Left forelimb (tissue), 1 donor: ENCODE measurements at regions not wholly inside any gene's neighbourhood (a gene's known extent, or its start where the extent isn't known, plus 50 kb on each side); places are given as distances from the start of the nearest gene placed in this dataset.

Experiments used
- DNase-seq: peaks from one replicate; pipeline ENCODE4 v3.0.0-alpha.2; 2018; ENCODE audit warnings: low spot score

- DNase-seq = peak; percentile 25
These were observed 323.3 kb upstream of the ZNF32 start for GRCh38 chr10:43971981-43972380.

GRCh38 chr10:43971306-43971705 is 322.6 kb upstream of the ZNF32 start:
- peak; percentile 12 for DNase-seq

DNA sequence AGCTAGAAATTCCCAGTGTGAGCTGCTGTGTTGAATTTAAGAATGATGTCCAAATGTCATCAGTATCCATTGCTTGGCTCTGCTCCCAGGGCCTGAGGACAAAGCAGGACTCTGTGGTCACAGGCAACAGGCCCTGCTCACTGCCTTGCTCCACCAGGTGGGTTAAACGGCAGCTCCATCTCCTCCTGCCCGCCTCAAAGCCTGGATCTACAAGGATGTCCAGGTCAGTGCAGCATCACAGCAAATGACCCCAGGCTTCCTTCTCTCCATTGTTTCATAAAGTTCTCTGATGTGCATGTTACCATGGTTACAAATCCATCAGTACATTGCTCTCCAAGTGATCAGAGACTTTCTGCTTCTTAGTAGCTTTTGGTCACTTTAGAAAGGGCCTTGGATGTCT is 322.0 kb upstream of the ZNF32 start:
- peak; percentile 50 for DNase-seq

DNA sequence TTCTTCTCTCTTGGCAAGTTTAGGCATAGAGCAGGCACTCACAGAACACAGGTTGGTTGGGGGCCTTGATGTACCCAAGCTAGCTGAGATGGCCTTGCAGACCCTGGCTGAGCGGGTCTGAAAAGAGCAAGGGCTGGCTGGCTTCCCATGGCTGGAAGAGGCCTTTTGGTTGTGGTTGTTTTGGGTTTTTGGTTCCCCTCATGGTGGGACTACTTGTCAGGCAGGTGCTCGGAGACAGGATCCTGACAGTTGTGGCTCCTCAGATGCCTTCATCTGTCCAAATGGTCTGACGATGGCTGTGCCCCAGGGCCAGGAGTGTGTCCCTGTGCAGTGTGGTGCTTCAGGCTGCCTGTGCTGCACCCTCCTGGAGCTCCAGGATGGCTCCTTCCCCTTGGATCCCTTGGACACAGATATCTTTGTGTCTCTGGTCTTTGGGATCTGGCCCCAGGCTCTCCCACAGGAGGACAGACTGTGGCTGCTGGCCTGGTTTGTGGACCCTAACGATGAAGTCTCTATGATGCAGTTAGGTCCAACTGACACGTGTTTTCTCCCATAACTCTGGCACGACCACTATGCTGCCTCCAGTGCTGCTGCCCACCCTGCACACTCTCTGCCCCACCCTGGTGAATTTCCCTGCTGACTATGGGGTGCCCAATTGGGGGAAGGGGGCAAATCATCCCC is 321.5 kb upstream of the ZNF32 start:
- DNase-seq = peak; percentile 36

DNA sequence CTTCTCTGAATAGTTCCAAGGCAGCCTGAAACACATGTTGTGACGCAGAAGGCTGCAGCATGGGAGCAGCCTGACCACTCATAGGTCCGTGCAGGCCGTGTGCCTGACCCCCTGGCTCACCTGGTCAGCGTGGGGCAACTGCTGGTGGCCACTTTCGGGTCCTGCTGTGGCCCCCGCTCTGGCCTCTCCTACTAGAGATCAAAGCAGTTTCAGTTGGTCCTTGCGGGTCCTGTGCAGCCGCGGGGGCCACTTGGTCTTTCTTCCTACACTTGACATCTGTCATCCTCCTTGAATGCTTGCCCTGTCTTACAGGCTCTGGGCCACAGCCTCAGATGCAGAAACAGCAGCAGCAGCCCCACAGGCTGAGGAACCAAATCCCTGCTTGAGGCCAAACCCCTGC is 320.8 kb upstream of the ZNF32 start:
- DNase-seq = peak; percentile 26

- peak; percentile 14 for DNase-seq
These were observed 320.3 kb upstream of the ZNF32 start for GRCh38 chr10:43968961-43969360.

- peak; percentile 6 for DNase-seq
These were observed 319.4 kb upstream of the ZNF32 start for GRCh38 chr10:43968076-43968475.

DNA sequence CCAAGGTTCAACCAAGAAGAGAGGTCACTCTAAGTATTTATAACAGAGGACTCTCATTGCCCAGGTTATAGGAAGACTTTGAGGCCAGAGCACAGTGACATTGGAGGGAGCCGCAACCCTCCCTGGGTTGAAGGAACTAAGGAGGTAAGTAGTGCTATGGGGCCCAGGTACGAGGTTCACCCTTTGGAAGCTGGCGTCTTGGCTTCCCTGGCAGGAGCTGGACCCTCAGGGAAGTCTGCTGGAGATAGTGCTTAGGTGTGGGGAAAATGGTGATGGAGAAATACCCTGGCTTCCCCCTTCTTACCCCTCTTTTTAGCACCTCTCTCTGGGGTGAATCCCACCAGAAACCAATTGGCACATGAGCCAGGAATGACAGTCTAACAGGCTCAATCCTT is 317.9 kb upstream of the ZNF32 start:
- peak; percentile 15 for DNase-seq

- peak; percentile 30 for DNase-seq
These were observed 317.4 kb upstream of the ZNF32 start for GRCh38 chr10:43965918-43966570.

DNA sequence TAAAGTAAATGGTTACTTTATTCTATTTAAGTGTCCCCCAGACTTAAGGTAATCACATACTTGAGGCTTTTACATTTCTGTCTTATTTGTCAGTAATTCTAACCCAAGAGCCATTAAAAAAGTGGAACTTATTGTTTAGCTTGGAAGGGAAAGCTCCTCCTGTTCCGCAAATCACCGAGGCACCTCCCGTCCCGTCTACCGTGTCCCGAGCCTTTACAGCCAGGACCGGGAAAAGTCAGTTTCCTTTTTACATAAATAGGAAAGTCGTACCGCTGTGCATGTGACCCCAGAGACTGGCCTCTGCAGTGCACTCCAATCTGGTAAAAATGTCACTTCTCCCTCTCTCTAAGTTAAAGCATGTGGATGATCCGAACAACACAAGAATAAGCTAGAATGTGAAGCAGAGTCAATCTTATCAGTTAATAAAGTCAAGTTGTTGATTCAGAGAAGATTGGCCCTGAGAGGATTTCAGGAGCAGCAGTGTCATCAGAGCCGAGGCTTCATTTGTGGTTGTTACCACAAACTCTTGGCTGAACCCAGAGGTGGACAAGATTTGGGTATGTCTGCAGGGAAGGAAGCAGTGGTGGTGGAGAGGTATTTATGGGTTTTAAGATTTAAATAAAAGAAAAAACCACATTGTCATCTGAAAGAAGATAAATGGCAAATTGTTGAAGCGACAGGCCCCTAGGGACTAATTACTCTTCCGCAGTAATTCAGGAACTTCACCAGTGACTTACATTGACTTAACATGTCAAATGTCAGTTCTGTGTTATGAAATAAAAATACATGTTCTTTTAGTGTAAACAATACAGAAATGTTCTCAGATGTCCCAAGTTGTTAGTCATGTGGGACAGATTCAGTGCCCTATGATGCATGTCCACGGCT is 316.6 kb upstream of the ZNF32 start:
- DNase-seq = peak; percentile 61

DNA sequence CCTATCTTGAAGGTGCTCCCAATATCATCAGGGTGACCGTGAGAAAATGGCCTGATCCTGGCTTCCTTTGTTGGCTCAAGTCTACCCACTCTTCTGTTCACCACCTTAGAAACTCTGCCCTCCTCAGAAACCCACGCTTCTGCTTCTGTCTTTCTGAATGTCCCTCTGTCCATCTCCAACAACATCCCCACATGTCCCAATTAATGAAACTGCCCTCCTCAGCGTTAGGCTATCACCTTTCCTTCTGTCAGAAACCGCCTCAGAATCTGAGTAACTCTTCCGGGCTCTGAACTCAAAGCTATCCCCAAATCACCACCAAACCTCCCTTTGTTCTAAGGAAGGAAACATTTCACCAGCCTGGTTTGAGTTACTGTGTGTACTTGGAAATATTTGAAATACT is 315.8 kb upstream of the ZNF32 start:
- peak; percentile 14 for DNase-seq

- peak; percentile 36 for DNase-seq
These were observed 315.2 kb upstream of the ZNF32 start for GRCh38 chr10:43963793-43964425.

GRCh38 chr10:43963379-43963778 is 314.7 kb upstream of the ZNF32 start:
- peak; percentile 5 for DNase-seq

DNA sequence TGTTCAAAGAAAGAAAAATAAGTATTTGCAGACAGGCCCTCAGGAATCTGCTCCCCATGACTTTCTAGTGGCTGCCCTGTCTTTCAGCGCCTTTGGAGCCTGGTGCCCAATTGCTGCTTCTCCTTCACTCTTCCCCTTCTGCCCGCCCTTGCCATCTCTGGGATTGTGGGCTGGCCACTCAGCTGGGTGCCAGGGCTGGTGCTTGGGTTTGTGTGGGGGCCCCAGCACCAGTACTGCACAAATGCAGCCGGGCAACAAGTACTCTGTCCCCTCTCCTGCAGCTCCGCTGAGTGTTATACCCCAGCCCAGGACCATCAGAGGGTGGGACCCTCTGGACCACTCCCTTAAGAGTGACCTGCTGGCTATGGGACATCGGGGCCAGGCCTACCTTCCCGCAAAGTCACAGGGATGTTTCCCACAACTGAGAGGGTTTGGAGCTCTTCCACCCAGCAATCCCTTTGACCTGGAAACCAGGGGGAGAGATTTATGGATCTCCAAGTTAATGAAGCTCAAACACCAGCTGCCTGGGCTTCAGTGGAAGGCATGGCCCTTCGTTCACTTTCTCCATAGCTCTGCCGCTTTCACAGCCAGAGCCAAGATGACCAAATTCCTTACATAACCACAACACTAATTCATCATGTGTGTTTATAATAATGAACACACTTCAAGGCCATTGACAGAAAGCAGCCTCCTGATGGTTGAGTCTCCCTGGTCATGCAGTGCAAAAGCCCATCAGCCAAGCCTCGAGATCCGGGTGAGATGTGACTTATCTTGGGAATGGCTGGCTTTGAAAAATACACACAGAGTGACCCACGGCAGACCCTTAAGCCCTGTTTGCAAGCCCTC is 313.9 kb upstream of the ZNF32 start:
- DNase-seq = peak; percentile 33

- DNase-seq = peak; percentile 37
These were observed 313.1 kb upstream of the ZNF32 start for GRCh38 chr10:43961523-43962345.

DNA sequence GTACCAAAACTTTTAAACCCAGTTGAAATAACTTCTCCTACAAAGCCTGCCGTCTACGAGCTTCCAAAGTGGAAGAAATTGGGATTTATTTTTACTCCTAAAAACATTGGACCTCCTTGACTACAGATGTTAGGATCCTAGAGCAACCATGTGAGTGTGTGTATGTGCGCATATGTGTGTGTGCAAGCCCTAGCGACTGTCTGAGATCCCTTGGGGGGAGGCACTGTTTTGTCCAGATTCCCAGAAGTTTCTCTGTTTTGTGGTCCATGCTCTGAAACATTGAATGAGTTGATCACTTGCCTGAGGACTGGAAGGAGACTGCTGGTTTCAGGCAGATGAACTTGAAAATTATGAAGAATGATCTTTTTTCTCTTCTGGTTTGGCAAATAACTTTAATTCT is 312.3 kb upstream of the ZNF32 start:
- DNase-seq = no peak

GRCh38 chr10:43960477-43960876 is 311.8 kb upstream of the ZNF32 start:
- peak; percentile 46 for DNase-seq

DNA sequence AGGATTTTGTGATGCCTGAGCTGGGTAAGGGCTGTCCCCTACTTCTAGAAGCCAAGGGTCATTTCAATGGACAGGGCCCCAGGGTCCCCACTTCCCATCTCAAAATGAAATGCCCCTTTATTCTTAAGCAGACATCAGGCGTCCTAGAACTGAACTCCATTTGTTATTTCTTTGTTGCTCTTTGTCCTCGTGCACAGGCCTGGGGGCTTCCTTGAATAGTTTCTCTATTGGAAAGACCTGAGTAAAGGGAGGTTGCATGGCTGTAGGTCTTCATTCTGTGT is 311.4 kb upstream of the ZNF32 start:
- DNase-seq = no peak

DNA sequence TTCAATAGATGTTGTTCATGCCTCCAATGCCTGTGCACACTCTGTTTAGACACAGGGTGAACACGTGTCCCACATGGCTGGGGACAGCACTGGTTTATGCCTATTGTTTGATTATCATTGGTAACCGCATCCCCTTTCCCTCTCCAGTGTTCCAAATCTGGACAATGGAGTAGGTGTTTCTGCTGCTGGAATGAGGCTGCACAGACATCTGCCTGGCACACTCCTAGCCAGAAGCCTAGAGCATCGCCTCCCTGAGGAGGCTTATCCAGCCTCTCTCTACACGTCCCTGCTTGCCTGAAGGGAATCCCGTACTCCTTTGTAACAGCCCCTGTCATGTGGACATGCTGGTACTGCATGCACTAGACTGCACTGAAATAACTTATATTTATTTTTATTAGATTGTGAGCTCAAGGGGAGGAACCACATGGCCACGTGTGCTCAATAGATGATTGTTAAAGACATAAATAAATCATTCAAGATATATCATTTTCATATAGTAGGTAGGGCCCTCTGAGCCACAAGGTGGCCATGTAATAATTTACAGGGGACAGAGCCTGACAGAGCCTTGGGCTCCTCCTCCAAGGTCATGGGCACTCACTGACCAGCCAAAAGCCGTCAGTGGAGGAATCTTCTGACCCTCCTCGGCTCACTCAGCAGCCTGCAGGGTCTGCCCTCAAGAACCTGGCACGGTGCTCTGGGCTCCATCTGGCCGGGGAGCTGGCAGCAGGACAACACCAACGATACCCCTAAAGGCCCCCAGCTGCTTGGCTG is 310.9 kb upstream of the ZNF32 start:
- DNase-seq = peak; percentile 49

DNA sequence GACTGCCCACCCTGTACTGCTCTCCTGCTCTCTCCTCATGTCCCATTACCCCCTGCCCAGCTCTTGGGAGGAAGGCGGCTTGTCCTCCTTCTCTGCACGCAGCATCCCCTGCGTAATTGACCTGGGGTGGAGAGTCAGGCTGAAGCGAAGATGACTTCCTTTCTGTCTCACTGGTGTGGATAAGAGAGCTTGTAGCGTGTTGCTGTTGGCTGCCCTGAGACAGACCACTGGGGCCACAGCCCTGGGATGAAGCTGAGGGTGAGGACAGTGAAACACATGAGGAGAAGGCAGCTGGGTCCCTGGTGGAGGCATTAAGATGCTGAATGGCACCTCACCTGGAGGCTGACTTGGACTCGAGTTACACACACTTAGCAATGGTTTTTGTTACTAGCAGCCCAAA is 310.3 kb upstream of the ZNF32 start:
- no peak for DNase-seq
